GM18868 (cell line): ENCODE measurements at regions not wholly inside any gene's neighbourhood (a gene's known extent, or its start where the extent isn't known, plus 50 kb on each side); places are given as distances from the start of the nearest gene placed in this dataset.

Experiments used
- ATAC-seq: cut with Tn5 transposase; IDR thresholded peaks from one replicate; pipeline ENCODE4 v1.9.1; 2021; ENCODE audit warnings: mild to moderate bottlenecking, moderate library complexity; ENCODE audit not compliant: unreplicated experiment

GRCh38 chr5:40292006-40292405 is 387.7 kb upstream of the PTGER4 start:
- no peak for ATAC-seq

GRCh38 chr5:40291338-40291737 is 388.4 kb upstream of the PTGER4 start:
- no peak for ATAC-seq

- no peak for ATAC-seq
Observed at GRCh38 chr5:40288800-40289485, 390.8 kb upstream of the PTGER4 start.

- no peak for ATAC-seq
Observed at GRCh38 chr5:40284863-40285262, 394.9 kb upstream of the PTGER4 start.

GRCh38 chr5:40278881-40279280 is 400.8 kb upstream of the PTGER4 start:
- no peak for ATAC-seq

- ATAC-seq, result peak; percentile 73
Observed at GRCh38 chr5:40277161-40277906, 402.4 kb upstream of the PTGER4 start.

- no peak for ATAC-seq
Observed at GRCh38 chr5:40276426-40277102, 403.2 kb upstream of the PTGER4 start.

- ATAC-seq, result no peak
Observed at GRCh38 chr5:40274568-40274967, 405.1 kb upstream of the PTGER4 start.

GRCh38 chr5:40273936-40274335 is 405.8 kb upstream of the PTGER4 start:
- ATAC-seq, result no peak

GRCh38 chr5:40271476-40271875 is 408.2 kb upstream of the PTGER4 start:
- ATAC-seq, result no peak

- ATAC-seq, result no peak
Observed at GRCh38 chr5:40270274-40270845, 409.4 kb upstream of the PTGER4 start.

GRCh38 chr5:40268088-40268487 is 411.6 kb upstream of the PTGER4 start:
- no peak for ATAC-seq

GRCh38 chr5:40266952-40267351 is 412.8 kb upstream of the PTGER4 start:
- no peak for ATAC-seq

- no peak for ATAC-seq
Observed at GRCh38 chr5:40261984-40262383, 417.7 kb upstream of the PTGER4 start.

- ATAC-seq, result no peak
Observed at GRCh38 chr5:40260361-40260760, 419.4 kb upstream of the PTGER4 start.

GRCh38 chr5:40258222-40258621 is 421.5 kb upstream of the PTGER4 start:
- ATAC-seq, result no peak

GRCh38 chr5:40240671-40241070 is 439.0 kb upstream of the PTGER4 start:
- ATAC-seq, result no peak

- no peak for ATAC-seq
Observed at GRCh38 chr5:40240111-40240510, 439.6 kb upstream of the PTGER4 start.

- ATAC-seq, result no peak
Observed at GRCh38 chr5:40238066-40238745, 441.5 kb upstream of the PTGER4 start.

GRCh38 chr5:40235471-40236400 is 444.0 kb upstream of the PTGER4 start:
- ATAC-seq, result no peak
